ENCODE measurements at regions not wholly inside any gene's neighbourhood (a gene's known extent, or its start where the extent isn't known, plus 50 kb on each side); places are given as distances from the start of the nearest gene placed in this dataset.
"Not testable (repeated sequence)": the region's sequence is repeated elsewhere in the genome, so short reads cannot be mapped to it uniquely, and the experiment has no call there.

GRCh38 chr11:25242928-25243327 lies 746.1 kb downstream of the LUZP2 start:
- no peak for FAIRE-seq

DNA sequence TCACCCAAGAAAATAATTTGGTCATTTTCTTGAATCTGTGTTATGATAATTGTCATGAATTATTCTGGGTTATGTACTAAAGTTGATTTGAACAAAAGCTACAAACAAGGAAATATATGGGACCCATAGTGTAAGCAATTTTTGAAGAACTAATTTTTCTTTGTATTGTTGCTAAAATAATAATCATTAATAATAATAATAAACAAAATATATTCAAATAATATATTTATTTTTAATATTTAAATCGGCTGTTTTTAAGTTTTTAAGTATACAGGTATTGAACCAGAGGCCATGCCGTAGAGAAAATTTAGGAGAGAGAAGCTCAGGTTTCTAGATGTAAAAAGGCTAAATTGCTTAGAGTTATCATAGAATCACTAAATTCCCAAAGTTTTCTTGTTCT lies 747.3 kb downstream of the LUZP2 start:
- no peak for DNase-seq (ENCODE audit: insufficient read length)
- FAIRE-seq: no peak
- TF ChIP-seq TAF1 (IDR thresholded peaks at IDR 0.05; ENCODE audit: borderline replicate concordance, low read depth, low read length): no peak

More at GRCh38 chr11:25242928-25243327, 746.1 kb downstream of the LUZP2 start:
- TF ChIP-seq POLR2A (IDR thresholded peaks at IDR 0.05; ENCODE audit: low read depth, low read length): no peak
- no peak for TF ChIP-seq TAF1 (IDR thresholded peaks at IDR 0.05; ENCODE audit: borderline replicate concordance, low read depth, low read length)
- no peak for TF ChIP-seq POLR2AphosphoS5 (IDR thresholded peaks at IDR 0.05; ENCODE audit: low read depth, low read length)
- no peak for DNase-seq (ENCODE audit: insufficient read length)

DNA sequence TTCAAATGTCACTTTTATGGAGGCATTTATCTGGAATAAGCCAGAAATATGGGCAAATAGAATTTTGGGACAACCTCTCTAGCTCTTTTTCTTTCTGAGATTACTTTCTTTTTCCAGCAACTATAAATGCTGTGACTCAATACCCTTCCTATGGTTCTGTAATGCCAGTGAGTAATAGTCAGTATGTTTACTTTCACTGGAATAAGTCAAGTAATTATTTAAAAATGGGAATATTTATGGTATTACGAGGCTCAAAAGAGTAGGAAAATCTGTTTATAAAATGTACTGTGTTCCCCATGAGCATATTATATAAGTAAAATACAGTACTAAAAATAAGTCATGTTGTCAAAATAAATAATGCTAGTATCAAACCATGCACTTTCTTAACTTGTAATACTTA lies 750.5 kb downstream of the LUZP2 start:
- DNase-seq (ENCODE audit: insufficient read length) (no peak), FAIRE-seq (no peak)
- TF ChIP-seq POLR2AphosphoS5 (IDR thresholded peaks at IDR 0.05; ENCODE audit: low read depth, low read length) (no peak), TAF1 (IDR thresholded peaks at IDR 0.05; ENCODE audit: borderline replicate concordance, low read depth, low read length) (no peak), POLR2A (IDR thresholded peaks at IDR 0.05; ENCODE audit: low read depth, low read length) (no peak)

DNA sequence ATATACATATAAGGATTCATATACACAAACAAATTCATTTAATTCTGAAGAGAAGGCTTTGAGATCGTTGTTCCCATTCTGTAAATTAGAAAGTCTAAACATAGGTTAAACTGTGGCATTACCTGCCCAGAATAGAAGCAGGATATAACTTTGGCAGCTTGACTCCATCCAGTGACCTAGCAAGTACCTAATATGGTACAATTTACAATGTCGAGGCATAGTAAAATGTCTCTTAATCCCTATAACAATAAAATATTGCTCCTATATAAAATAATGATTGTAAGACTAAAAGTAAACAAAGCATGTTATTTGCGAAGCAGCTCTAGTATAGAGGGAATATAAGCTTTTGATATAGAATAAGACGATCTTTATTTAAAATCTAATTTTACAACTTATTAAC lies 756.0 kb downstream of the LUZP2 start:
- no peak for FAIRE-seq
- no peak for DNase-seq (ENCODE audit: insufficient read length)
- TF ChIP-seq TAF1 (IDR thresholded peaks at IDR 0.05; ENCODE audit: borderline replicate concordance, low read depth, low read length) (no peak), POLR2A (IDR thresholded peaks at IDR 0.05; ENCODE audit: low read depth, low read length) (no peak), POLR2AphosphoS5 (IDR thresholded peaks at IDR 0.05; ENCODE audit: low read depth, low read length) (no peak)

DNA sequence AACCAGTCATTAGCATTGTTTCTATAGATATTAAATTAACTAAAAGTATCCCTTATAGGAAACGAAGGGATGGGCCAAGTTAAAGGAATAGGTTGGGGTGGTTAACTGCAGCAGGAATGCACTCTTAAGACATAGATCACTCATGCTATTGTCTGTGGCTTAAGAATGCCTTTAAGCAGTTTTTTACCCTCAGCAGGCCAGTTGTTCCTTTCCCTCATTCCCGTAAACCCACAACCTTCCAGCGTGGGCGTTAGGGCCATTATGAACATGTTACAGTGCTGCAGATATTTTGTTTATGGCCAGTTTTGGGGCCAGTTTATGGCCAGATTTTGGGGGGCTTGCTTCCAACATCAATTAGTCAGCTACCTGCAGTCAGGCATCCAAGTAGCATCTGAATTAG lies 767.0 kb downstream of the LUZP2 start:
- not testable (repeated sequence) for DNase-seq (ENCODE audit: insufficient read length); FAIRE-seq

DNA sequence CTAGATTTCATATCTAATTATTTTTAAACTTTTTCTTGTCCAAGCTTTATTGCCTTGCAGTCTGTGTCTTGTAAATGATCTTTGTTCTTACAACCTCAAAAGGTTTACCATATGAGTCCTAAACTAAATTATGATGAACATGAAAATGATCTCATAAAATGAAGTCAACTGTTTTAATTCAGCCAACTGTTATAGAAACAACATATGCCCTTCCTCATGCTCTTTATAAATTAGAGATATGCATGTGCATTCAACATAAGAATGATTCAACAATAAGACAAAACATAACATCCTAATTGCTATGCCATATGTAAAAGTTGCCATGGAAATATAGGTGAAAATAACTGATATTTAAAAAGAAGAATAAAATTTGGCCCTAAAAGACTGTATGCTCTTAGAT lies 774.4 kb downstream of the LUZP2 start:
- no peak for FAIRE-seq
- no peak for TF ChIP-seq TAF1 (IDR thresholded peaks at IDR 0.05; ENCODE audit: borderline replicate concordance, low read depth, low read length)
- no peak for TF ChIP-seq POLR2AphosphoS5 (IDR thresholded peaks at IDR 0.05; ENCODE audit: low read depth, low read length)
- TF ChIP-seq POLR2A (IDR thresholded peaks at IDR 0.05; ENCODE audit: low read depth, low read length): no peak
- DNase-seq (ENCODE audit: insufficient read length): no peak

GRCh38 chr11:25272214-25272613 lies 775.4 kb downstream of the LUZP2 start:
- no peak for FAIRE-seq
- DNase-seq (ENCODE audit: insufficient read length): no peak
- no peak for TF ChIP-seq TAF1 (IDR thresholded peaks at IDR 0.05; ENCODE audit: borderline replicate concordance, low read depth, low read length)
- TF ChIP-seq POLR2A (IDR thresholded peaks at IDR 0.05; ENCODE audit: low read depth, low read length): no peak
- no peak for TF ChIP-seq POLR2AphosphoS5 (IDR thresholded peaks at IDR 0.05; ENCODE audit: low read depth, low read length)

DNA sequence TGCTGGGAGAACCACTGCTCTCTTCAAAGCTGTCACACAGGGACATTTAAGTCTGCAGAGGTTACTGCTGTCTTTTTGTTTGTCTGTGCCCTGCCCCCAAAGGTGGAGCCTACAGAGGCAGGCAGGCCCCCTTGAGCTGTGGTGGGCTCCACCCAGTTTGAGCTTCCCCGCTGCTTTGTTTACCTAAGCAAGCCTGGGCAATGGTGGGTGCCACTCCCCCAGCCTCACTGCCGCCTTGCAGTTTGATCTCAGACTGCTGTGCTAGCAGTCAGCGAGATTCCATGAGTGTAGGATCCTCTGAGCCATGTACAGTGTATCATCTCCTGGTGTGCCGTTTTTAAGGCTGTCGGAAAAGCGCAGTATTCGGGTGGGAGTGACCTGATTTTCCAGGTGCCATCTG lies 784.0 kb downstream of the LUZP2 start:
- not testable (repeated sequence) for FAIRE-seq; DNase-seq (ENCODE audit: insufficient read length)

GRCh38 chr11:25293166-25293565 lies 796.3 kb downstream of the LUZP2 start:
- no peak for FAIRE-seq
- DNase-seq (ENCODE audit: insufficient read length): no peak
- TF ChIP-seq TAF1 (IDR thresholded peaks at IDR 0.05; ENCODE audit: borderline replicate concordance, low read depth, low read length): no peak
- no peak for TF ChIP-seq POLR2AphosphoS5 (IDR thresholded peaks at IDR 0.05; ENCODE audit: low read depth, low read length)
- no peak for TF ChIP-seq POLR2A (IDR thresholded peaks at IDR 0.05; ENCODE audit: low read depth, low read length)

DNA sequence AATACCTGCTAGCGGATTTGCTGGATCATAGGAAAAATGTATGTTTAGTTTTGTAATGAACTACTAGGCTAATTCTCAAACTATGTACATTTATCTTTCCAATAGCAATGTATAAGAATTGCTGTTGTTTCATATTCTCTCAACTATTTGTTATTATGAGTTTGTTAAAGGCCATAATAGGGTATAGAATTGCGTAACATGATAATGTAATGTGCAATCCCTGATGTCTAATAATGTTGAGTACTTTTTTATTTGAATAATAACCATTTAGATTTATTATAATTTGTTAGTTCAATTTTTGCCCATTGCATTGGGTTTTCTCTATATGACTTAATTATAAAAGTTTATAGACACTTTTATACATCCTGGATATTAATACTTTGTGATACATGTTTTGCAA lies 801.6 kb downstream of the LUZP2 start:
- FAIRE-seq: no peak

GRCh38 chr11:25309818-25310217 lies 813.0 kb downstream of the LUZP2 start:
- TF ChIP-seq POLR2A (IDR thresholded peaks at IDR 0.05; ENCODE audit: low read depth, low read length) (no peak), POLR2AphosphoS5 (IDR thresholded peaks at IDR 0.05; ENCODE audit: low read depth, low read length) (no peak), TAF1 (IDR thresholded peaks at IDR 0.05; ENCODE audit: borderline replicate concordance, low read depth, low read length) (no peak)
- FAIRE-seq (no peak), DNase-seq (ENCODE audit: insufficient read length) (no peak)

More for the DNA sequence above, 801.6 kb downstream of the LUZP2 start:
- no peak for DNase-seq (ENCODE audit: insufficient read length)
- TF ChIP-seq POLR2AphosphoS5 (IDR thresholded peaks at IDR 0.05; ENCODE audit: low read depth, low read length): no peak
- no peak for TF ChIP-seq TAF1 (IDR thresholded peaks at IDR 0.05; ENCODE audit: borderline replicate concordance, low read depth, low read length)
- no peak for TF ChIP-seq POLR2A (IDR thresholded peaks at IDR 0.05; ENCODE audit: low read depth, low read length)

DNA sequence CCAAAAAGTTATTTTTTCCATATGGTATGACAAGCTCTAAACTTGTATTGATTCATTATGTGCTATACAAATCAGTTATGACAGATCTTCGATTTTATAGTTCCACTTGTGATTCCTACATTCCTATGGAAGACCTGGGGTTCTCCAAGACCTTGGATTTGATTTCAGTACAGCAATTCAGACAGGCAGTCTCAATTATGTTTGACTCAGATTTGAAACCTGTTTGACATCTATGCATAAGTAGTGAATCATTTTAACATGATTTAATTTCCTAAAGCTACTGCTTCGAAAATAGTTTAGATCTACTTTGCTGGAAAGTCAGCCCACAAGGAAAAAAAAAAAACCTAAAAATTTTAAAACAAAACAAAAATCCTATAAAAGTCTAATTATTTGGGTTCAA lies 820.4 kb downstream of the LUZP2 start:
- FAIRE-seq (no peak), DNase-seq (ENCODE audit: insufficient read length) (no peak)
- no peak for TF ChIP-seq POLR2A (IDR thresholded peaks at IDR 0.05; ENCODE audit: low read depth, low read length)
- no peak for TF ChIP-seq TAF1 (IDR thresholded peaks at IDR 0.05; ENCODE audit: borderline replicate concordance, low read depth, low read length)
- no peak for TF ChIP-seq POLR2AphosphoS5 (IDR thresholded peaks at IDR 0.05; ENCODE audit: low read depth, low read length)

DNA sequence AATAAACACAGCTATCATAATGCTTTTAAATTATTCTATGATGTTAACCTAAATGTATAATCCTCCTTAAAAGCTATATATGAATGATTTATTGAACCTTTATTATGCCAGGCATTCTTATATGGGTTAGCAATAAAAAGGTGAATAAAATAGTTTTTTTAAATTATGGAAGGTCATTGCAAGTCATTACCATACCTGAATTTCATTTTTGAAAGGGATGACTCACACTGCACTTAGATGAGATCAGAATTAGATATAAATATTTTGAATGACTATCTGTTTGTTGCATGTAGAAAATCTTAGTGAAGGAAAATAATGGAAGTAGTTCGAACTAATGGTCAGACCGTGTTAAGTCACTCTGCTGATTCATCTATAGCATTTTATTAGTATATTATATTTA lies 822.3 kb downstream of the LUZP2 start:
- no peak for DNase-seq (ENCODE audit: insufficient read length)
- TF ChIP-seq POLR2AphosphoS5 (IDR thresholded peaks at IDR 0.05; ENCODE audit: low read depth, low read length): no peak
- no peak for FAIRE-seq

- DNase-seq (ENCODE audit: insufficient read length) (no peak), FAIRE-seq (no peak)
- TF ChIP-seq POLR2AphosphoS5 (IDR thresholded peaks at IDR 0.05; ENCODE audit: low read depth, low read length) (no peak), POLR2A (IDR thresholded peaks at IDR 0.05; ENCODE audit: low read depth, low read length) (no peak), TAF1 (IDR thresholded peaks at IDR 0.05; ENCODE audit: borderline replicate concordance, low read depth, low read length) (no peak)
Measured at GRCh38 chr11:25327656-25328055, 830.8 kb downstream of the LUZP2 start.
